ENCODE measurements at regions not wholly inside any gene's neighbourhood (a gene's known extent, or its start where the extent isn't known, plus 50 kb on each side); places are given as distances from the start of the nearest gene placed in this dataset.

GRCh38 chr4:125428832-125429231 is 114.1 kb downstream of the FAT4 start:
- no peak for ATAC-seq
- Histone ChIP-seq H3K4me1 (no peaks in the 10 kb centered on the region), H3K36me3 (no peaks in the 10 kb centered on the region), H3K4me3 (no peak overlapping the region), H3K27me3 (no peaks in the 10 kb centered on the region), H3K27ac (no peak overlapping the region), H3K9me3 (no peaks in the 10 kb centered on the region)
- TF ChIP-seq CTCF (IDR thresholded peaks at IDR 0.05) (no peak), EP300 (IDR thresholded peaks at IDR 0.05) (no peak), POLR2AphosphoS5 (IDR thresholded peaks at IDR 0.05) (no peak), POLR2A (IDR thresholded peaks at IDR 0.05) (no peak)
- WGBS, 2 donors (ENCODE audit: low coverage in 1 of 2): 70 to 78% methylated on average over 2 of the region's 2 CpGs

GRCh38 chr4:125430086-125430485 is 115.3 kb downstream of the FAT4 start:
- no peaks in the 10 kb centered on the region for H3K27me3 ChIP-seq
- no peaks in the 10 kb centered on the region for H3K4me1 ChIP-seq
- H3K9me3 ChIP-seq: no peaks in the 10 kb centered on the region
- no peak overlapping the region for H3K27ac ChIP-seq
- ATAC-seq: no peak
- 78 to 100% methylated on average over 1 to 4 of the region's 4 CpGs for WGBS, 2 donors (ENCODE audit: low coverage in 1 of 2)
- TF ChIP-seq POLR2AphosphoS5 (IDR thresholded peaks at IDR 0.05): no peak
- peaks cover 0 to 8% of the 10 kb centered on the region in 2 donors for H3K36me3 ChIP-seq
- no peak overlapping the region for H3K4me3 ChIP-seq

GRCh38 chr4:125432078-125432477 is 117.3 kb downstream of the FAT4 start:
- Histone ChIP-seq H3K9me3 (no peaks in the 10 kb centered on the region), H3K36me3 (peaks cover 0 to 15% of the 10 kb centered on the region in 2 donors), H3K4me1 (no peaks in the 10 kb centered on the region), H3K27me3 (no peaks in the 10 kb centered on the region), H3K4me3 (no peak overlapping the region), H3K27ac (no peak overlapping the region)
- no peak for ATAC-seq
- 67% methylated on average over 2 of the region's 2 CpGs; no CpG with 5 or more reads in 1 of the 2 donors for WGBS, 2 donors (ENCODE audit: low coverage in 1 of 2)
- TF ChIP-seq POLR2AphosphoS5 (IDR thresholded peaks at IDR 0.05): no peak
- TF ChIP-seq CTCF (IDR thresholded peaks at IDR 0.05): peak in 1 of 4 experiments; percentile 22

- no peaks in the 10 kb centered on the region for H3K4me1 ChIP-seq
- WGBS, 2 donors (ENCODE audit: low coverage in 1 of 2): 57 to 80% methylated on average over 2 of the region's 2 CpGs
- H3K9me3 ChIP-seq: no peaks in the 10 kb centered on the region
- ATAC-seq: no peak
- peak overlapping the region in 3 of 4 donors; percentile 5 to 9 (median 6) for H3K27ac ChIP-seq
- H3K4me3 ChIP-seq: no peak overlapping the region
- H3K27me3 ChIP-seq: no peaks in the 10 kb centered on the region
- peaks cover 0 to 15% of the 10 kb centered on the region in 2 donors for H3K36me3 ChIP-seq
- TF ChIP-seq CTCF (IDR thresholded peaks at IDR 0.05) (no peak), EP300 (IDR thresholded peaks at IDR 0.05) (no peak), POLR2A (IDR thresholded peaks at IDR 0.05) (no peak), POLR2AphosphoS5 (IDR thresholded peaks at IDR 0.05) (no peak)
Observed at GRCh38 chr4:125433453-125433852, 118.7 kb downstream of the FAT4 start.

- Histone ChIP-seq H3K27me3 (no peaks in the 10 kb centered on the region), H3K36me3 (peaks cover 0 to 15% of the 10 kb centered on the region in 2 donors), H3K4me1 (no peaks in the 10 kb centered on the region), H3K9me3 (no peaks in the 10 kb centered on the region), H3K4me3 (no peak overlapping the region), H3K27ac (peak overlapping the region in 2 of 4 donors; percentile 6 to 9)
- ATAC-seq: peak; percentile 78
- TF ChIP-seq POLR2AphosphoS5 (IDR thresholded peaks at IDR 0.05) (peak; percentile 24), EP300 (IDR thresholded peaks at IDR 0.05) (no peak), POLR2A (IDR thresholded peaks at IDR 0.05) (no peak)
- WGBS, 2 donors (ENCODE audit: low coverage in 1 of 2): 69 to 80% methylated on average over 3 of the region's 3 CpGs
Observed at GRCh38 chr4:125434136-125434535, 119.4 kb downstream of the FAT4 start.

- H3K27me3 ChIP-seq: no peaks in the 10 kb centered on the region
- peaks cover 0 to 8% of the 10 kb centered on the region in 2 donors for H3K36me3 ChIP-seq
- H3K27ac ChIP-seq: no peak overlapping the region
- no peaks in the 10 kb centered on the region for H3K9me3 ChIP-seq
- H3K4me1 ChIP-seq: peaks cover 0 to 10% (median 0%) of the 10 kb centered on the region in 3 donors
- no peak for ATAC-seq
- WGBS, 2 donors (ENCODE audit: low coverage in 1 of 2): 29 to 50% methylated on average over 1 of the region's 1 CpG
- TF ChIP-seq POLR2A (IDR thresholded peaks at IDR 0.05) (no peak), POLR2AphosphoS5 (IDR thresholded peaks at IDR 0.05) (no peak), EP300 (IDR thresholded peaks at IDR 0.05) (no peak), CTCF (IDR thresholded peaks at IDR 0.05) (no peak)
- no peak overlapping the region for H3K4me3 ChIP-seq
Observed at GRCh38 chr4:125440814-125441213, 126.1 kb downstream of the FAT4 start.
